IMR-90 (cell line): ENCODE measurements at regions not wholly inside any gene's neighbourhood (a gene's known extent, or its start where the extent isn't known, plus 50 kb on each side); places are given as distances from the start of the nearest gene placed in this dataset.

Source experiments
- ATAC-seq: fragments of 200-7000 bp; cut with Tn5 transposase; 2 replicates; pipeline ENCODE4 v1.9.1; 2020; ENCODE audit warnings: low read depth, mild to moderate bottlenecking, moderate library complexity
- BruUV-seq: library from RNA; stranded (reverse); fragments of 400-500 nt; replicated peaks from 2 replicates; lab custom pipeline; 2021; lab: Mats Ljungman, UMichigan
- CTCF ChIA-PET: fragments of 300-600 bp; formaldehyde crosslinking; extraction: SDS; loops from one replicate; lab custom pipeline; 2021; ENCODE audit warnings: antibody characterized with exemption; lab: Yijun Ruan, JAX
- POLR2A ChIA-PET: fragments of 300-600 bp; sonication (Branson Sonifier 250); formaldehyde crosslinking; loops from one replicate; lab custom pipeline; 2022; ENCODE audit warnings: antibody characterized with exemption; ENCODE audit not compliant: unreplicated experiment; lab: Charles Lee
- DNase-seq: peaks from one replicate; pipeline ENCODE4 v3.0.0; 2013
- H2AFZ ChIP-seq: replicated peaks from 2 replicates; pipeline ENCODE3; 2013; ENCODE audit warnings: low read length, mild to moderate bottlenecking; ENCODE audit not compliant: poor library complexity
- H2AK5ac ChIP-seq: 2 replicates; pipeline ENCODE4 v1.6.1; 2013; ENCODE audit warnings: low read depth, low read length, inconsistent platforms
- H2AK9ac ChIP-seq: replicated peaks from 2 replicates; pipeline ENCODE3; 2013; ENCODE audit warnings: mild to moderate bottlenecking, low read depth, low read length, moderate library complexity; ENCODE audit not compliant: poor library complexity
- H2BK120ac ChIP-seq: 2 replicates; pipeline ENCODE4 v1.6.1; 2013; ENCODE audit warnings: low read depth, low read length, inconsistent platforms
- H2BK15ac ChIP-seq: 3 replicates; pipeline ENCODE4 v1.6.1; 2013; ENCODE audit warnings: low read depth, low read length, inconsistent platforms
- H2BK20ac ChIP-seq: 2 replicates; pipeline ENCODE4 v1.6.1; 2013; ENCODE audit warnings: low read depth, mild to moderate bottlenecking, inconsistent platforms, low read length, moderate library complexity
- H2BK5ac ChIP-seq: 2 replicates; pipeline ENCODE4 v1.6.1; 2013; ENCODE audit warnings: mild to moderate bottlenecking, low read depth, low read length, inconsistent platforms; ENCODE audit not compliant: poor library complexity, severe bottlenecking
- H3K14ac ChIP-seq: replicated peaks from 2 replicates; pipeline ENCODE4 v1.6.1; 2013; ENCODE audit warnings: low read depth, low read length, inconsistent platforms
- H3K18ac ChIP-seq: 2 replicates; pipeline ENCODE4 v1.6.1; 2013; ENCODE audit warnings: low read depth, low read length, control low read depth
- H3K23ac ChIP-seq: 2 replicates; pipeline ENCODE4 v1.6.1; 2013; ENCODE audit warnings: low read depth, low read length, inconsistent platforms
- H3K27ac ChIP-seq: 2 replicates; pipeline ENCODE4 v1.5.1; 2013; ENCODE audit warnings: mild to moderate bottlenecking, control low read depth, low read length; ENCODE audit not compliant: insufficient read depth
- H3K27me3 ChIP-seq: 2 replicates; pipeline ENCODE4 v1.6.1; 2013; ENCODE audit warnings: low read length; ENCODE audit not compliant: control insufficient read depth, insufficient read depth
- H3K36me3 ChIP-seq: 2 replicates; pipeline ENCODE4 v1.6.1; 2013; ENCODE audit warnings: low read length, mixed read lengths; ENCODE audit not compliant: control insufficient read depth, insufficient read depth
- H3K4ac ChIP-seq: 2 replicates; pipeline ENCODE4 v1.6.1; 2013; ENCODE audit warnings: low read depth, low read length, inconsistent platforms
- H3K4me1 ChIP-seq: 2 replicates; pipeline ENCODE4 v1.6.1; 2013; ENCODE audit warnings: low read length, mixed read lengths; ENCODE audit not compliant: control insufficient read depth, insufficient read depth
- H3K4me2 ChIP-seq: 2 replicates; pipeline ENCODE4 v1.6.1; 2013; ENCODE audit warnings: low read depth, mild to moderate bottlenecking, control low read depth, low read length, moderate library complexity
- H3K4me3 ChIP-seq: 2 replicates; pipeline ENCODE4 v1.5.1; 2013; ENCODE audit warnings: low read depth, mild to moderate bottlenecking, control low read depth, low read length, moderate library complexity; ENCODE audit not compliant: insufficient read depth
- H3K56ac ChIP-seq: 2 replicates; pipeline ENCODE4 v1.6.1; 2013; ENCODE audit warnings: low read length, inconsistent platforms; ENCODE audit not compliant: insufficient read depth; ENCODE audit errors: extremely low read depth
- H3K79me1 ChIP-seq, 2 experiments: 2 replicates each; pipeline ENCODE4 v1.6.1; 2013; ENCODE audit warnings: low read length in 2 of 2, inconsistent platforms in 1 of 2, low read depth in 1 of 2
- H3K9ac ChIP-seq: 2 replicates; pipeline ENCODE4 v1.6.1; 2013; ENCODE audit warnings: low read depth, low read length, control low read depth
- H3K9me1 ChIP-seq: 2 replicates; pipeline ENCODE4 v1.6.1; 2013; ENCODE audit warnings: low read length, inconsistent platforms; ENCODE audit not compliant: insufficient read depth
- H3K9me3 ChIP-seq: 2 replicates; pipeline ENCODE4 v1.6.1; 2013; ENCODE audit warnings: low read length; ENCODE audit not compliant: control insufficient read depth, insufficient read depth
- H4K20me1 ChIP-seq: 2 replicates; pipeline ENCODE4 v1.6.1; 2013; ENCODE audit warnings: low read length, inconsistent platforms; ENCODE audit not compliant: insufficient read depth
- H4K5ac ChIP-seq: 2 replicates; pipeline ENCODE4 v1.6.1; 2013; ENCODE audit warnings: mild to moderate bottlenecking, low read depth, low read length, control low read depth
- H4K8ac ChIP-seq, 2 experiments: 2 replicates each; pipeline ENCODE4 v1.6.1; 2013; ENCODE audit warnings: low read depth in 2 of 2, low read length in 2 of 2, control low read depth in 1 of 2, inconsistent platforms in 1 of 2
- H4K91ac ChIP-seq: 2 replicates; pipeline ENCODE4 v1.6.1; 2013; ENCODE audit warnings: low read depth, low read length, inconsistent platforms; ENCODE audit not compliant: insufficient read depth
- CEBPB ChIP-seq: IDR thresholded peaks from 2 replicates; pipeline ENCODE4 v1.6.1; 2012; ENCODE audit warnings: low read depth, low read length, improper control_type of control experiment
- CHD1 ChIP-seq: IDR thresholded peaks from 2 replicates; pipeline ENCODE4 v1.6.1; 2012; ENCODE audit warnings: low read depth, low read length, improper control_type of control experiment
- CTCF ChIP-seq: conservative IDR thresholded peaks from 2 replicates; pipeline ENCODE4 v1.5.1; 2012; ENCODE audit warnings: mild to moderate bottlenecking, low read depth, low read length, improper control_type of control experiment
- ELK1 ChIP-seq: fragments of 150-350 bp; IDR thresholded peaks from 2 replicates; pipeline ENCODE4 v1.6.1; 2016; ENCODE audit warnings: low read depth, mild to moderate bottlenecking, low read length, moderate library complexity, borderline replicate concordance
- FOS ChIP-seq: fragments of 150-350 bp; IDR thresholded peaks from 2 replicates; pipeline ENCODE4 v1.6.1; 2016; ENCODE audit warnings: low read depth, low read length
- MAFK ChIP-seq: IDR thresholded peaks from 2 replicates; pipeline ENCODE4 v1.6.1; 2012; ENCODE audit warnings: low read depth, low read length, improper control_type of control experiment
- MAZ ChIP-seq: IDR thresholded peaks from 2 replicates; pipeline ENCODE4 v1.6.1; 2012; ENCODE audit warnings: low read depth, mild to moderate bottlenecking, low read length, improper control_type of control experiment, moderate library complexity, borderline replicate concordance
- NFE2L2 ChIP-seq: fragments of 150-350 bp; IDR thresholded peaks from 2 replicates; pipeline ENCODE4 v1.6.1; 2016; ENCODE audit warnings: low read depth, mild to moderate bottlenecking, low read length
- POLR2A ChIP-seq: IDR thresholded peaks from 2 replicates; pipeline ENCODE4 v1.6.1; 2012; ENCODE audit warnings: mild to moderate bottlenecking, low read depth, low read length
- RCOR1 ChIP-seq: IDR thresholded peaks from 2 replicates; pipeline ENCODE4 v1.6.1; 2012; ENCODE audit warnings: mild to moderate bottlenecking, low read length, improper control_type of control experiment; ENCODE audit not compliant: insufficient replicate concordance
- RFX5 ChIP-seq: IDR thresholded peaks from 2 replicates; pipeline ENCODE4 v1.8.0; 2012; ENCODE audit warnings: low read depth, mild to moderate bottlenecking, low read length, moderate library complexity
- SMC3 ChIP-seq: fragments of 150-350 bp; IDR thresholded peaks from 2 replicates; pipeline ENCODE4 v1.6.1; 2016; ENCODE audit warnings: low read depth, mild to moderate bottlenecking, antibody characterized with exemption, low read length, moderate library complexity
- dilution Hi-C: fragments of 300-500 bp; cut with HindIII; formaldehyde crosslinking; loops from one replicate; pipeline ENCODE4 v1.14.3; 2018; ENCODE audit warnings: low sequenced_read_pairs; ENCODE audit not compliant: unreplicated experiment
- in situ Hi-C: fragments of 300-500 bp; cut with MboI; formaldehyde crosslinking; loops from 3 replicates; pipeline ENCODE4 v1.14.3; 2019; ENCODE audit warnings: low sequenced_read_pairs, inconsistent platforms, mixed read lengths
- intact Hi-C: fragments of 100-400 bp; cut with micrococcal nuclease; formaldehyde crosslinking; loops from 2 replicates; pipeline ENCODE4 v1.10.0; 2022
- TF ChIP-seq, protein P1 (sequence below): fragments of 150-350 bp; IDR thresholded peaks from 2 replicates; pipeline ENCODE4 v1.6.1; 2017; ENCODE audit warnings: mild to moderate bottlenecking, antibody characterized with exemption, low read length, low read depth

GRCh38 chr3:106840319-106840718 lies 536.9 kb upstream of the CCDC54 start:
- H3K4me3 ChIP-seq: no peak overlapping the region
- H2AFZ ChIP-seq: no peak overlapping the region
- no peak overlapping the region for H3K23ac ChIP-seq
- H3K27ac ChIP-seq: no peak overlapping the region
- CTCF ChIA-PET: no interaction called here
- H3K9me3 ChIP-seq: no peaks in the 10 kb centered on the region
- no peaks in the 10 kb centered on the region for H4K20me1 ChIP-seq
- POLR2A ChIA-PET: no interaction called here
- peaks cover 2% of the 10 kb centered on the region; the same call in 1 of the 2 replicates for H3K4me1 ChIP-seq
- H3K36me3 ChIP-seq: no peaks in the 10 kb centered on the region
- TF ChIP-seq ELK1: no peak
- TF ChIP-seq CHD1: no peak
- TF ChIP-seq RFX5: no peak
- no peak for TF ChIP-seq FOS
- no peak for TF ChIP-seq POLR2A
- no peak for TF ChIP-seq MAZ
- TF ChIP-seq SMC3: no peak
- TF ChIP-seq CEBPB: no peak
- no peak for TF ChIP-seq MAFK
- TF ChIP-seq, protein P1, sequence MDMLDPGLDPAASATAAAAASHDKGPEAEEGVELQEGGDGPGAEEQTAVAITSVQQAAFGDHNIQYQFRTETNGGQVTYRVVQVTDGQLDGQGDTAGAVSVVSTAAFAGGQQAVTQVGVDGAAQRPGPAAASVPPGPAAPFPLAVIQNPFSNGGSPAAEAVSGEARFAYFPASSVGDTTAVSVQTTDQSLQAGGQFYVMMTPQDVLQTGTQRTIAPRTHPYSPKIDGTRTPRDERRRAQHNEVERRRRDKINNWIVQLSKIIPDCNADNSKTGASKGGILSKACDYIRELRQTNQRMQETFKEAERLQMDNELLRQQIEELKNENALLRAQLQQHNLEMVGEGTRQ: no peak
- TF ChIP-seq CTCF: no peak
- no peak for TF ChIP-seq RCOR1
- no peak for TF ChIP-seq NFE2L2
- in situ Hi-C loops: no loop called here
- no peak overlapping the region for H3K9ac ChIP-seq
- dilution Hi-C loops: no loop called here
- no peak overlapping the region for H2AK5ac ChIP-seq
- H4K5ac ChIP-seq: no peak overlapping the region
- no peak overlapping the region for H3K4ac ChIP-seq
- intact Hi-C loops: no loop called here
- no TSS peak for BruUV-seq
- no peaks in the 10 kb centered on the region for H3K9me1 ChIP-seq
- H2BK5ac ChIP-seq: no peak overlapping the region
- H2BK15ac ChIP-seq: no peak overlapping the region
- H2AK9ac ChIP-seq: no peak overlapping the region
- DNase-seq (no peak), ATAC-seq (no peak)
- H2BK120ac ChIP-seq: no peak overlapping the region
- no peak overlapping the region for H3K4me2 ChIP-seq
- no peak overlapping the region for H3K18ac ChIP-seq
- H3K79me1 ChIP-seq: no peaks in the 10 kb centered on the region
- H2BK20ac ChIP-seq: no peak overlapping the region
- H4K91ac ChIP-seq: no peak overlapping the region
- no peak overlapping the region for H3K14ac ChIP-seq
- H4K8ac ChIP-seq: no peak overlapping the region
- H3K27me3 ChIP-seq: no peaks in the 10 kb centered on the region
- H3K56ac ChIP-seq: no peak overlapping the region
